ENCODE measurements at regions not wholly inside any gene's neighbourhood (a gene's known extent, or its start where the extent isn't known, plus 50 kb on each side); places are given as distances from the start of the nearest gene placed in this dataset.

- DNase-seq (no peak), ATAC-seq (replicated peaks in 1 of 4) (no peak)
- no peaks in the 10 kb centered on the region for H3K36me3 Mint-ChIP-seq
- no peaks in the 10 kb centered on the region for H3K9me3 ChIP-seq
- no peak overlapping the region for H3K27ac Mint-ChIP-seq
- H3K4me1 Mint-ChIP-seq, result no peaks in the 10 kb centered on the region
- no peaks in the 10 kb centered on the region for H3K9me3 Mint-ChIP-seq
- no peak overlapping the region for H3K4me3 Mint-ChIP-seq
- H3K27me3 ChIP-seq (replicated peaks in 1 of 2; ENCODE audit: control insufficient read depth in 2 of 2, extremely low read depth in 1 of 2, insufficient read depth in 2 of 2, low read length in 1 of 2), result peaks cover 0 to 3% of the 10 kb centered on the region in 2 experiments
- CTCF ChIA-PET, result interaction anchor here in 1 of 2 donors (0.6 kb wide), 1 partner anchor 126 kb away, joined by 3 read pairs; no protein-coding TSS in a partner anchor
- 84% methylated on average over 2 of the region's 5 CpGs for WGBS (ENCODE audit: insufficient coverage)
- POLR2A ChIA-PET, result interaction anchor here in 1 of 2 donors (0.7 kb wide), 1 partner anchor 1599 kb away, joined by 4 read pairs; no protein-coding TSS in a partner anchor
- H3K36me3 ChIP-seq (ENCODE audit: control insufficient read depth in 2 of 2, extremely low read depth in 1 of 2, insufficient read depth in 1 of 2, low read length in 1 of 2), result no peaks in the 10 kb centered on the region
- H3K27me3 Mint-ChIP-seq, result peaks cover 1 to 11% of the 10 kb centered on the region in 2 donors
- H3K27ac ChIP-seq (ENCODE audit: low read length), result no peak overlapping the region
- H3K4me1 ChIP-seq (ENCODE audit: control insufficient read depth in 1 of 2, extremely low read depth in 1 of 2, insufficient read depth in 2 of 2, low read length in 2 of 2), result no peaks in the 10 kb centered on the region
- no peak overlapping the region for H3K4me3 ChIP-seq (ENCODE audit: control insufficient read depth in 1 of 2, extremely low read depth in 1 of 2, low read length in 1 of 2)
These were observed 198.7 kb downstream of the SKIDA1 start for GRCh38 chr10:21326594-21327288.

- Mint-ChIP-seq H3K4me1 (no peaks in the 10 kb centered on the region), H3K27me3 (peaks cover 0 to 5% of the 10 kb centered on the region in 2 donors), H3K27ac (no peak overlapping the region), H3K36me3 (no peaks in the 10 kb centered on the region), H3K4me3 (no peak overlapping the region), H3K9me3 (no peaks in the 10 kb centered on the region)
- no peak overlapping the region for H3K27ac ChIP-seq (ENCODE audit: low read length)
- no peak overlapping the region for H3K4me3 ChIP-seq (ENCODE audit: control insufficient read depth in 1 of 2, extremely low read depth in 1 of 2, low read length in 1 of 2)
- H3K9me3 ChIP-seq, result no peaks in the 10 kb centered on the region
- peaks cover 0 to 8% of the 10 kb centered on the region in 2 experiments for H3K27me3 ChIP-seq (replicated peaks in 1 of 2; ENCODE audit: control insufficient read depth in 2 of 2, extremely low read depth in 1 of 2, insufficient read depth in 2 of 2, low read length in 1 of 2)
- 69% methylated on average over 7 of the region's 15 CpGs for WGBS (ENCODE audit: insufficient coverage)
- CTCF ChIA-PET, result no interaction called here
- no peak for DNase-seq
- POLR2A ChIA-PET, result no interaction called here
- ATAC-seq (replicated peaks in 1 of 4), result no peak
- no peaks in the 10 kb centered on the region for H3K36me3 ChIP-seq (ENCODE audit: control insufficient read depth in 2 of 2, extremely low read depth in 1 of 2, insufficient read depth in 1 of 2, low read length in 1 of 2)
- H3K4me1 ChIP-seq (ENCODE audit: control insufficient read depth in 1 of 2, extremely low read depth in 1 of 2, insufficient read depth in 2 of 2, low read length in 2 of 2), result no peaks in the 10 kb centered on the region
These were observed 206.8 kb downstream of the SKIDA1 start for GRCh38 chr10:21318540-21319167.

- Histone ChIP-seq H3K36me3 (ENCODE audit: control insufficient read depth in 2 of 2, extremely low read depth in 1 of 2, insufficient read depth in 1 of 2, low read length in 1 of 2) (no peaks in the 10 kb centered on the region), H3K4me3 (ENCODE audit: control insufficient read depth in 1 of 2, extremely low read depth in 1 of 2, low read length in 1 of 2) (no peak overlapping the region), H3K9me3 (no peaks in the 10 kb centered on the region), H3K27ac (ENCODE audit: low read length) (no peak overlapping the region), H3K27me3 (replicated peaks in 1 of 2; ENCODE audit: control insufficient read depth in 2 of 2, extremely low read depth in 1 of 2, insufficient read depth in 2 of 2, low read length in 1 of 2) (peaks cover 0 to 8% of the 10 kb centered on the region in 2 experiments), H3K4me1 (ENCODE audit: control insufficient read depth in 1 of 2, extremely low read depth in 1 of 2, insufficient read depth in 2 of 2, low read length in 2 of 2) (no peaks in the 10 kb centered on the region)
- H3K4me1 Mint-ChIP-seq, result no peaks in the 10 kb centered on the region
- H3K4me3 Mint-ChIP-seq, result no peak overlapping the region
- POLR2A ChIA-PET, result no interaction called here
- no peaks in the 10 kb centered on the region for H3K9me3 Mint-ChIP-seq
- peaks cover 0 to 5% of the 10 kb centered on the region in 2 donors for H3K27me3 Mint-ChIP-seq
- H3K27ac Mint-ChIP-seq, result no peak overlapping the region
- no peaks in the 10 kb centered on the region for H3K36me3 Mint-ChIP-seq
- WGBS (ENCODE audit: insufficient coverage), result no CpG with 5 or more reads among the region's 3 CpGs
- CTCF ChIA-PET, result interaction anchor here in 1 of 2 donors (0.6 kb wide), 1 partner anchor 39 kb away, joined by 7 read pairs; no protein-coding TSS in a partner anchor
- ATAC-seq (replicated peaks in 1 of 4), result no peak
- no peak for DNase-seq
These were observed 207.6 kb downstream of the SKIDA1 start for GRCh38 chr10:21317902-21318301.

DNA sequence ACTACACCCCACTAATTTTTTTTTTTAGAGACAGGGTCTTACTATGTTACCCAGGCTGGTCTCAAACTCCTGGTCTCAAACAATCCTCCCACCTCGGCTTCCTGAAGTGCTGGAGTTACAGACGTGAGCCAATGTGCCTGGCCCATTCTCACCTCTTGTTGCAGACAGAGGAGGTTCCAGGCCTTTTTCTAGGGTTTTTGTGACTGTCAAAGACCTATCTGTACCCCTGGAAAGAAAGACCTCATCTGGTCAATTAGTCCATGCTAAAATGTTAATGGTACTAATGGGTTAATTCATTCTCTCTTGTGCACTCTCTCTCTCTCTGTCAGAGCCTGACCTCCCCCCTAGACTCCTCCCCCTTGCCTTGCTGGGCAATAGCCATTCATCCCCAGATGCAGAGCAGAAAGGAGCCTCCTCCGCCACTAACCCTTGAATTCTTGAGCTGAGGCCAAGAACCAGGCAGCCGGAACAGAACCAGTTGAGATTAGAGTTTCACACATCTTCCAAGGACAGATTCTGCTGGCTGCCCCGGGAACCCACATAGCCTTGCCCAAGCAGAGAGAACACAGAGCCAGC is 209.7 kb downstream of the SKIDA1 start:
- Histone ChIP-seq H3K27ac (ENCODE audit: low read length) (no peak overlapping the region), H3K4me1 (ENCODE audit: control insufficient read depth in 1 of 2, extremely low read depth in 1 of 2, insufficient read depth in 2 of 2, low read length in 2 of 2) (no peaks in the 10 kb centered on the region), H3K36me3 (ENCODE audit: control insufficient read depth in 2 of 2, extremely low read depth in 1 of 2, insufficient read depth in 1 of 2, low read length in 1 of 2) (no peaks in the 10 kb centered on the region), H3K4me3 (ENCODE audit: control insufficient read depth in 1 of 2, extremely low read depth in 1 of 2, low read length in 1 of 2) (no peak overlapping the region), H3K27me3 (replicated peaks in 1 of 2; ENCODE audit: control insufficient read depth in 2 of 2, extremely low read depth in 1 of 2, insufficient read depth in 2 of 2, low read length in 1 of 2) (peaks cover 0 to 8% of the 10 kb centered on the region in 2 experiments), H3K9me3 (no peaks in the 10 kb centered on the region)
- Mint-ChIP-seq H3K4me1 (no peaks in the 10 kb centered on the region), H3K36me3 (no peaks in the 10 kb centered on the region), H3K27me3 (peaks cover 0 to 5% of the 10 kb centered on the region in 2 donors), H3K4me3 (no peak overlapping the region), H3K27ac (no peak overlapping the region), H3K9me3 (no peaks in the 10 kb centered on the region)
- CTCF ChIA-PET, result no interaction called here
- no peak for DNase-seq
- 86% methylated on average over 5 of the region's 5 CpGs for WGBS (ENCODE audit: insufficient coverage)
- POLR2A ChIA-PET, result no interaction called here
- ATAC-seq (replicated peaks in 1 of 4), result no peak

GRCh38 chr10:21314906-21315644 is 210.4 kb downstream of the SKIDA1 start:
- ChIA-PET CTCF (no interaction called here), POLR2A (no interaction called here)
- H3K4me1 ChIP-seq (ENCODE audit: control insufficient read depth in 1 of 2, extremely low read depth in 1 of 2, insufficient read depth in 2 of 2, low read length in 2 of 2), result no peaks in the 10 kb centered on the region
- Mint-ChIP-seq H3K9me3 (no peaks in the 10 kb centered on the region), H3K27ac (no peak overlapping the region), H3K36me3 (no peaks in the 10 kb centered on the region), H3K27me3 (peaks cover 0 to 5% of the 10 kb centered on the region in 2 donors), H3K4me1 (no peaks in the 10 kb centered on the region), H3K4me3 (no peak overlapping the region)
- no peaks in the 10 kb centered on the region for H3K9me3 ChIP-seq
- no peak overlapping the region for H3K4me3 ChIP-seq (ENCODE audit: control insufficient read depth in 1 of 2, extremely low read depth in 1 of 2, low read length in 1 of 2)
- H3K36me3 ChIP-seq (ENCODE audit: control insufficient read depth in 2 of 2, extremely low read depth in 1 of 2, insufficient read depth in 1 of 2, low read length in 1 of 2), result no peaks in the 10 kb centered on the region
- DNase-seq (no peak), ATAC-seq (replicated peaks in 1 of 4) (no peak)
- WGBS (ENCODE audit: insufficient coverage), result 65% methylated on average over 4 of the region's 13 CpGs
- no peak overlapping the region for H3K27ac ChIP-seq (ENCODE audit: low read length)
- H3K27me3 ChIP-seq (replicated peaks in 1 of 2; ENCODE audit: control insufficient read depth in 2 of 2, extremely low read depth in 1 of 2, insufficient read depth in 2 of 2, low read length in 1 of 2), result peaks cover 0 to 8% of the 10 kb centered on the region in 2 experiments

- ChIA-PET POLR2A (no interaction called here), CTCF (interaction anchor here in 1 of 2 donors (0.5 kb wide), 1 partner anchor 46 kb away, joined by 3 read pairs; no protein-coding TSS in a partner anchor)
- ATAC-seq (replicated peaks in 1 of 4), result no peak
- Histone ChIP-seq H3K4me3 (ENCODE audit: control insufficient read depth in 1 of 2, extremely low read depth in 1 of 2, low read length in 1 of 2) (no peak overlapping the region), H3K27me3 (replicated peaks in 1 of 2; ENCODE audit: control insufficient read depth in 2 of 2, extremely low read depth in 1 of 2, insufficient read depth in 2 of 2, low read length in 1 of 2) (peaks cover 0 to 8% of the 10 kb centered on the region in 2 experiments), H3K36me3 (ENCODE audit: control insufficient read depth in 2 of 2, extremely low read depth in 1 of 2, insufficient read depth in 1 of 2, low read length in 1 of 2) (no peaks in the 10 kb centered on the region), H3K27ac (ENCODE audit: low read length) (no peak overlapping the region), H3K9me3 (no peaks in the 10 kb centered on the region), H3K4me1 (ENCODE audit: control insufficient read depth in 1 of 2, extremely low read depth in 1 of 2, insufficient read depth in 2 of 2, low read length in 2 of 2) (no peaks in the 10 kb centered on the region)
- H3K27me3 Mint-ChIP-seq, result peaks cover 0 to under 1% of the 10 kb centered on the region in 2 donors
- no peaks in the 10 kb centered on the region for H3K4me1 Mint-ChIP-seq
- no peaks in the 10 kb centered on the region for H3K36me3 Mint-ChIP-seq
- H3K27ac Mint-ChIP-seq, result no peak overlapping the region
- 72% methylated on average over 8 of the region's 9 CpGs for WGBS (ENCODE audit: insufficient coverage)
- H3K9me3 Mint-ChIP-seq, result no peaks in the 10 kb centered on the region
- no peak for DNase-seq
- H3K4me3 Mint-ChIP-seq, result no peak overlapping the region
These were observed 211.3 kb downstream of the SKIDA1 start for GRCh38 chr10:21314111-21314626.

Measured in T-cell (primary cell).